HG03378 (cell line): ENCODE measurements at regions not wholly inside any gene's neighbourhood (a gene's known extent, or its start where the extent isn't known, plus 50 kb on each side); places are given as distances from the start of the nearest gene placed in this dataset.
"Not testable (repeated sequence)": the region's sequence is repeated elsewhere in the genome, so short reads cannot be mapped to it uniquely, and the experiment has no call there.

ENCODE experiments used
- ATAC-seq: cut with Tn5 transposase; IDR thresholded peaks from one replicate; pipeline ENCODE4 v1.9.1; 2021; ENCODE audit warnings: mild to moderate bottlenecking, moderate library complexity; ENCODE audit not compliant: unreplicated experiment

DNA sequence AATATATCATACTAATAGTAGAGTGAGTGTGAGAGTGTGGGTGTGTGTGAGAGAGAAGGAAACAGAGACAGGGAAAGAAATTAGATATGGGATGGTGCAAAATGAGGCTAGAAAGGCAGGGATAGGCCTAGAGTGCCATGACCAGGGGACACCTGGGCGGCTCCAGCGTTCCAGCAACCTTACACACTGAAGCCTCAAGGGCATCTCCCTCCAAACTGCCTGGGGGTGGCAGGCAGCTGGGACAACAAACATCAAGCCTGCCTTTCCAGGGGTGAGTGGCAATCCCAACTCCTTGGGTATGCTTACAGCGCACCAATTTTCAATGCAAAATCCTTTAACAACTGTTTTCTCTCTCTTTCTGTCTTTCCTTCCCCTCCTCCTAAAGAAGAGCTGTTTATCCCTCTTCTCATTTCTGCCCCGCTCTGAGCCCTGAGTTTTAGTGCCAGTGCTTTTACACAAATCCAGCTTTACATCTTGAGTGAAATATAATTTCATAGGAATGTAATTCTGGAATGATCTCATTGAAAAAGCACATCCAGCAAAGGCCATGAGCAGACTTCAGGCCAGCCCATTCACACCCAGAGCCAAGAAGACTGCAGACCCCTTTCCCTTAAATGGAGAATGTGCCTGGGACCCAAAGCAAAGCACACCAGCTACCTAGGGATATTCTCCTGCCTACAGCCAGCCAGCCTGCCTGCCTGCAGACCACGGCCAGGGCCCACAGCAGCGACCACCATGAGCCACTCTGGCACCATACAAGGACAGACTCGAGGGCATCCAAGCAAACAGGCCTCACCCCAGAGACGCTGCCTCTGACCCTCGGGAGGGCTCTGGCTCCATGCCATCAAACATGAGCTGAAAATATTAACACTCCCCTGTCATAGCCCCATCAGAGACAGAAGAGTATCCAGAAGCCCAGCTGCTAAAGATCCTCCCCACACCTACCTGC lies 90.3 kb downstream of the RPL27A start:
- ATAC-seq: no peak

DNA sequence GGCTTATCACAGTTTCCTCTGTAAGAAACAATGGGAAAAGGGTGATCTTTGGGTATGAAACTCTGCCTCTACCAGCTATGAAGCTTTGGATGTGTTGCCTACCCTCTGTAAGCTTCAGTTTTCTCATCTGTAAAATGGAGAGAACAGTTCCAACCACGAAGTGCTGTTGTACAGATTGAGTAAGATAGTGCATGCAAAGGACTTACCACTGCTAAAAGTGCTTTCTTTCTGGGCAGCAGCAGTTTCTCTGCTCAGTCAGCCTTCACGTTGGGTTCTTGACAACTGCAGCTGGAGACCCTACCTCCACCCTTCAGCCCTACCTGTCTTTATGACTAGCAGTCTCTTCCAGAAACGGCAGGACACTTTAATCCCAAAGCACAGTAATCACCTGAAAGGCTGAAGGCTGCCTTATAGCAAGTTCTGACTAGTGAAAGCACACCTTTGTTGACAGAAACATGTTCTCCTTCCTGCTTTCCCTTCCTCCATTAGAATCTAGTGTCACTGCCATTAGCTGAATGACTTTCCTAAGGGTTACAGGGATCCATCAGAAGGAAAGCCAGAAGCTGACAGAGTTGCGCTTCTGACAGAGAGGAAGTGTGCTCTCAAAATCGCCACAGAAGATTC lies 91.4 kb downstream of the RPL27A start:
- no peak for ATAC-seq

DNA sequence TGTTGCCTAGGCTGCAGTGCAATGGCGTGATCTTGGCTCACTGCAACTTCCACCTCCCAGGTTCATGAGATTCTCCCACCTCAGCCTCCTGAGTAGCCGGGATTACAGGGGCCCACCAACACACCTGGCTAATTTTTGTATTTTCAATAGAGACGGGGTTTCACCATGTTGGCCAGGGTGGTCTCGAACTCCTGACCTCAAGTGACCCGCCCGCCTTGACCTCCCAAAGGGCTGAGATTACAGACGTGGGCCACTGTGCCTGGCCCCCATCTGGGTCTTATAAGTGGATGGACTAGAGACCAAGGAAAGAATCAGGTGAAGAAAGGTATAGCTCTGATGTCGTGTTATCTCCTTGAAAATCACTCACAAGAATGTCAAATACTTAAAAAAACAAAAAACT lies 92.3 kb downstream of the RPL27A start:
- ATAC-seq: not testable (repeated sequence)

DNA sequence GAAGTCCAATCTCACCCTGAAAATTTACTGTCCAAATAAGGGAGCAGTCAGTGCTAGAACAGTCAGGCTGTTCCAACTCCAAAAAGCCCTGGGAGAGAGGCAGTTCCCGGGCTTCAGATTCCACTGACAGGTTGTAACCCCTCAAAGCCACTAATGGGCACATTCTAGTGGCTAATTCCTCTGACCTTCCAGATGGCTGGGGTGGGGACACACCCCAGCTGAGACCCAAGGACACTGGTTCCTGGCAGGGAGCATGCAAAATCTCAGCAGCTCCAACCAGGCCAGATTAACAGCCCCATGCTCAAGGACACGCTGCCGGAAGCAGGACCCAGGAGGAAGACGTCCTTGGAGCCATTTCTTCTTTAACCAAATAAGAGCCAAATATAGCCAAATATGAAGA lies 92.7 kb downstream of the RPL27A start:
- ATAC-seq: no peak

DNA sequence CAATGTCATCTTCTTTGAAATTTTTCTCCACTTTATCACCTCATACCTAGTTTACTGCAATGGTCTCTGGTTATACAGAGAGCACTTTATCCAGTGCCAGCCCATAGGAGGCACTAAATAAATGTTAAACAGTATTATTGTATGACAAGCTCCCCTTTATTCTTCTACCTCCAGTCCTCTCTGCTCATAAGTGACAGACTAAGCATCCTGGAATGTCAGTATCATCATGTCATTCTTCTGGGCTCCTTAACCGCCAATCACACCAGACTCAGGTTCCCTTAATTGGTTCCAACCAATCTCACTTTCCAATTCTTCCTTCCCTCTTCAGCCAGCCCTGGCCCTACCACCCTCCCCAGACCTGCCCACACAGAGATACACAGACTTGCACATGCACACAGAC lies 93.1 kb downstream of the RPL27A start:
- no peak for ATAC-seq

DNA sequence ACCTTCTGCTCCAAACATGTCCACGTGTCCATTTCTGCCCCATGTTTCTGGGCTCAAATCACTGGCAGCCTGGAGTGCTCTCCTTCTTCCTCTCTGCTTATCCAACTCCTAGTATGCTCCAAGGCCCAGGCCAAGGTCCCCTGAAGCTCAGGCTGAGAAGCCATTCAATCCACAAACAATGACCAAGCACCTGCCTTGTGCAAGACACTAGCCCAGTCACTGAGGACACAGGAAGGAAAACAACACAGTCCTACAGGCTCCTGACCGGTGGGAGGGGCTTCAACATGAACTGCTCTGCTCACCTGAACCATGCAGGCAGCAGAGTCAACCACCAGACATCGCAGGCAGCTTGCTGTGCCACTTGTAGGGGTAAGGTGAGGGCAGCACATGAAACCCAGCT lies 93.6 kb downstream of the RPL27A start:
- no peak for ATAC-seq

DNA sequence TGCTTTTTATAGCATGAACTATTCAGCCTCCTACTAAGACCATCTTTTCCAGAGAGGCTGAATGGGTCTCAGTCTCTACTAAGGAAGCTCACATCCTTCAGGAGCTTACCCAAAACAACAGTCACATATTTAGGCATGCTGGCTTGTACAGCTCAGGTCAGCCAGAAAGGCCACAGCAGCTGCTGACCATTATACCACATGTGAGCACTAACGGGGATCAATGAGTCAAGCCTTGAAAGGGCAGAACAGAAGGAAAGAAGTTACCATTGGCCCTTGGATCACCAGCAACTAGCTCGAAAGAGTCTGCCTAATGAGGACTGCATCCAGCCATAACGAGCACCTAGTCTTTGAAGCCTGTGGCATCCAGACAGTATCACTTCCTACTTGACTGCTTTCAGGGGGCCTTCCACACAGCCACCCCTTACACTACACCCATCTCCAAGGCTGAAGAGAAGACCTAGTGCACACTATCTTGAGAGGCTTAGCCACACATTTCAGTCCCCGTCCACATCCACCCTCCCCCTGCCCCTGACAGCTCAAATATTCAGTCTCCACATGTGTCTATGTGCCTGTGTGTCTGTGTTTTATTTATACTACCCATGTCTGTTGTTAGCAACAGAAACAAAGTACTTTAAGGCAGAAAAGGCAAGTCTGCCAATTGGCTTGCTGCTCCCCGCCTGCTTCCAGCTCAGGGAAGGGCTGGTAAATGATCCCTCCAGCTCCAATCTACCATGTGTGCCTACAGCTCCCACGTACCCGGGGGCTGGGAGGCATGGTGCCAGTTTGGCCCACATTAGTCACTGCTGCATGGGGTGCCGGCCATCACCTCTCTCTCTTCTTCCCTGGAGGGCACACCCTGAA lies 95.5 kb downstream of the RPL27A start:
- ATAC-seq: no peak

DNA sequence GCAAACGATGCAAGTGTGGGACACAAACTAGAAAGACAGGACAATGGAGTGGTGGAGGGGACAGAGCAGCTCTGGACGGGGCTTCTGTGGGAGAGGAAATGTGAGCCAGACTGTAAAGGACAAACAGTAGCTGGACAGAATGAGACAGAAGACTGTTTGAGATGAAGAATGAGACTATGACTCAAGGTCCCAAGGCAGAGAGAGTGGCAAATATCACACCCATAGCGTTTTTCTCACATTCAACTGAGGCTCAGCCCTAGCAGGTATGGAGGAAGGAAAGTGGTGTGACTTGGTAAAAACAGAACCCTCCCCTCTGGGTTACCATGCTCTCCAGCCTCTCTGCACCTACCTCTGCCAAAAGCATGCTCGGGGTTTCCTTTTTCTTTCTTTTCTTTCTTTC lies 96.5 kb downstream of the RPL27A start:
- ATAC-seq: no peak

DNA sequence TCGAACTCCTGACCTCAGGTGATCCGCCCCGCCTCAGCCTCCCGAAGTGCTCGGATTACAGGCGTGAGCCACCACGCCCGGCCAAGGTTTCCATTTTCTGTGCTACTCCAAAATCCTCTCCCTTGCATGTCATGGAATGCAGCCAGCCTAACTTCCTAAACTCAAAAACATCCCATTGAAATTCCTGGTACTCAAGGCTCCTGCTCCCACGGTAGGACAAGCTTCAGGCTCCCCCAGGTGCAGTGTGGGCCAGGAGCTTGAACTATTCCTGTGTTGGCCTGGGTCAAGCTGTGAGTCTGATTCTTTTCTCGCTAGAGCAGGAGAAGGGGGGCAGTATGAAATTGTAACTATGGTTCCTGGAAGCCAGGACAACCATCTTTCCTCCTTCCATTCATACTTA lies 97.1 kb downstream of the RPL27A start:
- no peak for ATAC-seq

DNA sequence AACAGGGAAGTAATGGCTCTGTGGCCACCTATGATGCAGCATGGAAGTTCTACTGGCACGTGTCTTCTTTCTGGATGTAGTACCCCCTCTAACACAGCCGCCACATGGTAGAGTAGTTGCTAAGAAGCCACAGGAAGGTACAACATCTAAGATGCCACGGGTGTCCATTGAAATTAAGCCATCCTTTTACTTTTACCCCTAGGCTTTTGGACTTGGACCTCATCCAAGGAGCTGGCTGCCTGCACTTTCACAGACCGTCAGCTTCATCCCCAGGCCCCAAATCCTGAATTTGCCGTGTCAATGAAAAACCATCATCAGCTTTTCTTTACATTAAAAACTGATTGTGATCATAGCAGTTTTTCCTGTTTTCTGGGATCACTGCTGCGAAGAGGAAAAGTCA lies 102.4 kb downstream of the RPL27A start:
- ATAC-seq: no peak

DNA sequence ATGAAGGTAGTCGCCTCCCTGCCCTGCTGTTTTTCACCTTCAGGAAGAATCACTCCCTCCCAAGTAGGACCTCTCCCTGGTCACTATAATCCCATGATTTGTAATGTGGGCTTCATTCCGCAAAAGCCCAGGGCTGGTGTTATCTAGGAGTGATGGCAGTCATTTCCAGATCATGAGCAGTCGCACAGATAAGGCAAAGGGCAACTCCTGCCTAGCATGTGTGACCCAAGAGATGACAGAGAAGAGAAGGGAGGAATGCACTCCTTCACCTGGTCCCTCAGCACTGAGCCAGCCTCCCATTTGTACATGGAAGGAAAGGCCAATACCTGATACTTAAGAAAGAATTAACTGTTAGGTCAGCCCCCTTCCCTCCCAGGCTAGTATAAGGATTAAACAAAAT lies 102.9 kb downstream of the RPL27A start:
- no peak for ATAC-seq

DNA sequence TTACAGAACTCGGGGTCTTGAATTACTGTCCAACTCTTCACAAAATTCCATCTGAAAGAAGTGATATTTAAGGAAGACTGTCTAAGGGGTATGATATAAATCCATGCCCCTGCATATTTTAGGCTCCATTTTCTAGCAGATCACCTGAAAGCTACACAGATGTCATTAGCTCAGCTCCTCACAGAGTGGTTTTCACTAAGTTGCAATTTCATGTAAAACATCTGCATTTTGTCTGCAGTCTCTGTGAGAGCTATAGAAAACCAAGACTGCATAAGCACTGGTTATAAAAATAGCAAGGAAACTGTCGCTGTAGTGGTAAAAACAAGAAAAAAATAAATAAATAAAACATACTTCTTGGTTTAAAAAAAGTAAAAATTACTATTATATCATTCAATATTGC lies 103.4 kb downstream of the RPL27A start:
- ATAC-seq: no peak

DNA sequence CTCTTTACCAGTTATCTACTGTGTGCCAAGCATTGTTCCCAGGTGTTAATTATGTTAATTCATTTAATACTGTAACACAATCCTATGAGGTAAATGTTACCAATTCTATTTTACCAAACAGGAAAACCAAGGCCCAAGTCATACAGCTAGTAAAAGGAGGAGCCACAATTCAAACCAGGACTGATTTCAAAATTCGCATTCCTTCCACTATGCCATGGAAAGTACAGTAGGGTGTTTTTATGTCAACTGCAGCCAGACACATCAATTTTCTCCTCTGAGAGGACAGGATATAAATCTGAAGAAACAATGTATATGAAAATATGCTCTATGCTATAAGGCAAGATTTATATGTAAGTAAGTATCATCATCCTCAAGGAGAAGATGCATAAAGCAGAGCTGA lies 104.3 kb downstream of the RPL27A start:
- ATAC-seq: no peak

DNA sequence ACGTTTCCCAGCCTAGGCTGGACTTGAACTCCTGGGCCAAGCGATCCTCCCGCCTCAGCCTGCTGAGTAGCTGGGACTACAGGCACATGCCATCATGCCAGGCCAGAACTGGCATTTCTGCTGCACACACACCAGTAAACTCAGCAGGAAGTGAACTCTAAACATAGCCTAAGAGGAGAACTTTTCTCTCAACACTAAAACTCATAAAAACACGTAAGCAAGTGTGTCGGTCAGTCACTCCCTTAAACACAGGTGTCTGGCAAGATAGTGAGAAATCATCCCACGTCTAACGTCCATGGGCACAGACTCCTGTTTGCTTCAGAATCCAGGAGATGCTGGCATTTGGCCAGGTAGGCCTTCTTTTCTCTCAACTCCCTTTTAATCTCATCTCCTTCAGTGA lies 104.8 kb downstream of the RPL27A start:
- no peak for ATAC-seq

DNA sequence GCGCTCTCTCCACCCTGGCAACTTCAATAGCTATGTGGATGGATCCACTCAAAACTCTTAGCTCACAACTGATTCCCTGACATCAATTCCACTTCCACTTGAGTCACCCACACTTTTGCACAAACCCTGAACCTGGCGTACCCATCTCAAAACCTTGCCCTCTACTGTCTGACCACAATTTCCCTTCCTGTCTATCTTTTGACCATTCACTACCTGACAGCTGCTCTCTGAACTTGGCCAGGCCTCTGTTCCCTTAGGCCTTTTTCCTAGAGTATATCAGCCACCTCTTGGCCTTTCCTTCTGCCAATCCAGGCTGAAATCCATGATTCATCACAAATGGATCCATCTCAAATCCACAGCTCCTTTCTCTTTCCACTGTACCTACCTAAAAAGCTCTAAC lies 106.0 kb downstream of the RPL27A start:
- no peak for ATAC-seq

DNA sequence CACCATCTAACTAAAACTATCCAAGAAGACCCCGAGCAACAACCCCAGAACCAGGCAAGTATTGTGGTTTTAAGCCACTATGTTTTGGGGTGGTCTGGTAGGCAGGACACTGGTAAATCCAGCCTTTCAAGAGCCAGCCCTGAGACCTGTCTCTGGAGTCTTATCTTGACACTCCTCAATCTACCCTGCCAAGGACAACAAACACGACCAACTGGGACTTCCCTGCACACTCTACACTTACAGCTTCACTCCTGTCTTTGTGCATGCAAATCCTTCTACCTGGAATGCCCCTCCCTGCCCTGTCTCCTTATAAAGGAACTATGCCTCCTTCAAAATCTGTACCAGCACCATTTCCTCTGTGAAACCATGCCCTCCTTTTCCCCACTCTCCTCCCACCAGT lies 107.3 kb downstream of the RPL27A start:
- no peak for ATAC-seq

DNA sequence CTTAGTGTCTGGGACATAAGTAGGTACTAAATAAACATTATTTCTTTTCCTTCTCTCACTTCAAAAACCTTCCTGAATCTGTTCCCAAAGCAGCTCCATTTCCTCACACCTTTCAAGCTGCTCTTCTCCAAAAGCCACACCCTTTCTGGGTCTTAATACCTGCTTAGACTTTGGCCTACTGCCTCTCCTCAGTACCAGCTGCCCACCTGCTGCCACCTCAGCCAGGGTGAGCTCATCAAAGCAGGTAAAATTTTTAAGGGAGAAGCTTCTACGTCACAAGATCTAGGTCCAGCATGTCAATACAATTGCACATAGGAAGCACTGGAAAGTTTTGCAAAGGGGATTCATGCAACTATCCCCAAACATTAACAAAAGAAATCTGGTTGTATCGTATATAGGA lies 108.4 kb downstream of the RPL27A start:
- no peak for ATAC-seq

DNA sequence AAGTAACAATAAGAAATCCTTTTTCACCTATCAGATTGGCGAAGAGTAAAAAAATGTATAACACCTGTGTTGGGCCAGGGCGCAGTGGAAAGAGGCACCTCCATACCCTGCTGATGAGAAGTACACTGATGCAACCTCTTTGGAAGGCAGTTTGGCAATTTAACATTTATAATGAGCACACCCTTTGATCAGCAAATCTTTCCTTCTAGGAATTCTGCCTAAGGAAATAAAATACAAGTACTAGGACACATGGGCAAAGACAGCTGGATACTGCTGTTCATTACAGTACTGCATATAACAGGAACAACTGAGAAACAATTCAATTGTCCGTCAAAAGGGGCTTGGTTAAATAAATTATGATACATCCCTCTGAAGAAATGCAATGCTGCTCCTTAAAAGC lies 110.1 kb downstream of the RPL27A start:
- ATAC-seq: no peak

DNA sequence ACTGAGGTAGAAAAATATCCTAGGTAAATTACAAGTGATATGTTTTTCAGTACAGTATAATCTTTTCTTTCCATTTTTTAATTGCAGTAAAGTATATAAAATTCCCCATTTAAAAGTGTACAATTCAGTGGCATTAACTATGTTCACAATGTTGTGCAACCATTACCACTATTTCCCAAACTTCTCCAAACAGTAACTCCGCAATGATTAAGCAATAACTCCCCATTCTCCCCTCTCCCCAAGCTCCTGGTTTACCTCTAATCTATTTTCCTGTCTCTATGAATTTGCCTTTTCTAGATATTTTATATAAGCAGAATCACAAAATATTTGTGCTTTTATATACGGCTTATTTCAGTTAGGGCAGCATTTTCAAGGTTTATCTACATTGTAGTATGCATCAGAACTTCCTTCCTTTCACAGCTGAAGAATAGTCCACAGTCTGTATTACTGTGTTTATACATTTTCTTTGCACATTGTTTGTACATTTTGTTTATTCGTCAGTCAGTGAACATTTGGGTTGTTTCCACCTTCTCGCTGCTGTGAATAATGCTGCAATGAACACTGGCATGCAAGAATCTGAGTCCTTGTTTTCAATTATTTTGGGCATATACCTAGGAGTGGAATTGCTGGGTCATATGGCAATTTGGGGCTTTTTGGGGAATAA lies 110.7 kb downstream of the RPL27A start:
- ATAC-seq: no peak

DNA sequence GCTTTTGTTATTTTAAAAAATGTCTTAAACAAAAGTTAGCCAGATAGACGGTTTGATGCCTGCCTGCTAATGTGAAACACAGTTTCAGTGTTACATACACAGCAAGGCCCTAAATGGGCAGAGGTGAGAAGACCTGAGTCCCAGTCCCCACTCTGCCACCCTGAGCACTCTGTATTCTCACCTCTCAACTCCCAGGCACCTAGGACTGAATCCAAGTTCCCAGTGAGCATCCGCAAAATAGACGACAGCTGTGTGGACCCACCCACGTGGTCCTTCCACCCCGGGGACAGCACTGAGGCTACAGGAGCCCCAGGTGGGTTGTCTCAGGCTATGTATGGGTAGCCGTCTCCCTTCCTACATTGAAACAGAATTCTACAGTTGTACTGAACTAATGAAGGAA lies 111.5 kb downstream of the RPL27A start:
- ATAC-seq: no peak

DNA sequence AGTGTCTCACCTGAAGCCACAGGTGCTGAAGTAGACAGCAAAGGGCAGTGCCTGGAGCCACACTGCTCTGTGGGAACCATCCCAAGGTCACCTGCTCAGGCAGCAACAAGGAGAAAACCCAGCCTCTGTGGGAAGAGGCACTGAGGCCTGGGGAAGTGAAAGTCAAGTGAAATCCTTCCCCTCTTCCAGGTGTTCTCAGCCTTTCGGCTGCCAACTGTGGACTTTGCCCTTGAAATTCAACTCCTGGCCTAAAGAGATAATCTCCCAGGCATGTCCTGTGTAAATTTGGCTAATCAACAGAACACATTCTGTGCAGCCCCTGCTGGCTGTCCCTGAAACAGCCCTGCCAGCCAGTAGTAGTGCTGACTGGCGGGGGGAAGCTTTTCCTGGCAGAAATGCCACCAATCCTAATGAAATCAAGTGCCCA lies 112.1 kb downstream of the RPL27A start:
- ATAC-seq: no peak
